Gastroesophageal sphincter (tissue), 3 donors: ENCODE measurements at regions not wholly inside any gene's neighbourhood (a gene's known extent, or its start where the extent isn't known, plus 50 kb on each side); places are given as distances from the start of the nearest gene placed in this dataset.

Experiments used
- EP300 ChIP-seq: sonication (generic); formaldehyde crosslinking; IDR thresholded peaks from one replicate; pipeline ENCODE4 v1.6.1; 2017; ENCODE audit warnings: antibody characterized with exemption, mild to moderate bottlenecking
- POLR2A ChIP-seq, 2 donors: fragments of 450-650 bp; IDR thresholded peaks; one replicate each; pipeline ENCODE4 v1.6.1; 2017; ENCODE audit warnings: antibody characterized with exemption in 2 of 2, mild to moderate bottlenecking in 2 of 2, moderate library complexity in 1 of 2
- POLR2AphosphoS5 ChIP-seq: sonication (generic); formaldehyde crosslinking; IDR thresholded peaks from one replicate; pipeline ENCODE4 v1.6.1; 2017; ENCODE audit warnings: antibody characterized with exemption
- TF ChIP-seq, protein P1 (sequence below), 4 experiments: fragments of 200-600 bp in 2 of 4; fragments of 450-650 bp in 2 of 4; sonication (generic) in 1 of 4; IDR thresholded peaks; one replicate each; pipeline ENCODE4 v1.5.1; 2017 to 2019; ENCODE audit warnings: antibody characterized with exemption in 4 of 4, mild to moderate bottlenecking in 2 of 4, moderate library complexity in 2 of 4

DNA sequence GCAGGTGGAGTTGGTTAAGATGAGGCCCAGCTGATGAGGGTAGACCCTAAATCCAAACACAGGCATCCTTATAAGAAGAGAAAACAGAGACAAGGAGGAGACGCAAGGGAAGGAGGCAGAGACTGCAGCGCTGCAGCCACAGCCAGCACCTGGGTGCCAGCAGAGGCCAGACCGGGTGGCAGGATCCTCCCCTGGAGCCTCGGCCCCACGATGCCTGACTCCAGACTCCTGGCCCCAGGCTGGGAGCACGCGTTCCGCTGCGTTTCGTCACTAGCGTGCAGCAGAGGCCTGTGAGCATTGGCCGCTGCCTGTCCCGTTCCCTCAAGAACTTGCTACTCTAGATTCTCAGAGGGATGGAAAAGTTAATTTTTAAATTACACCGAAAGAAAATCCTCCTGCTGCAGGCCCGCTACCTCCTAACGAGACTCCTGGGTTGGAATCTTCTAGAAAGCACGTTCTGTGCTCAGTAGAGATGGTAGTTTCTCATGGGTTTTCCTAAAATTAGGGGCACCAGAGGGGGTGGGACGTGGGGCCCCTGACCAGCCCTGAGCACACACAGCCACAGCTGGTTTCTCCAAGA lies 57.7 kb upstream of the FBRSL1 start:
- TF ChIP-seq, protein P1, sequence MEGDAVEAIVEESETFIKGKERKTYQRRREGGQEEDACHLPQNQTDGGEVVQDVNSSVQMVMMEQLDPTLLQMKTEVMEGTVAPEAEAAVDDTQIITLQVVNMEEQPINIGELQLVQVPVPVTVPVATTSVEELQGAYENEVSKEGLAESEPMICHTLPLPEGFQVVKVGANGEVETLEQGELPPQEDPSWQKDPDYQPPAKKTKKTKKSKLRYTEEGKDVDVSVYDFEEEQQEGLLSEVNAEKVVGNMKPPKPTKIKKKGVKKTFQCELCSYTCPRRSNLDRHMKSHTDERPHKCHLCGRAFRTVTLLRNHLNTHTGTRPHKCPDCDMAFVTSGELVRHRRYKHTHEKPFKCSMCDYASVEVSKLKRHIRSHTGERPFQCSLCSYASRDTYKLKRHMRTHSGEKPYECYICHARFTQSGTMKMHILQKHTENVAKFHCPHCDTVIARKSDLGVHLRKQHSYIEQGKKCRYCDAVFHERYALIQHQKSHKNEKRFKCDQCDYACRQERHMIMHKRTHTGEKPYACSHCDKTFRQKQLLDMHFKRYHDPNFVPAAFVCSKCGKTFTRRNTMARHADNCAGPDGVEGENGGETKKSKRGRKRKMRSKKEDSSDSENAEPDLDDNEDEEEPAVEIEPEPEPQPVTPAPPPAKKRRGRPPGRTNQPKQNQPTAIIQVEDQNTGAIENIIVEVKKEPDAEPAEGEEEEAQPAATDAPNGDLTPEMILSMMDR (IDR thresholded peaks at IDR 0.05): no peak
- no peak for TF ChIP-seq POLR2A (IDR thresholded peaks at IDR 0.05)
- no peak for TF ChIP-seq POLR2AphosphoS5
- no peak for TF ChIP-seq EP300
